ENCODE measurements at regions not wholly inside any gene's neighbourhood (a gene's known extent, or its start where the extent isn't known, plus 50 kb on each side); places are given as distances from the start of the nearest gene placed in this dataset.

DNA sequence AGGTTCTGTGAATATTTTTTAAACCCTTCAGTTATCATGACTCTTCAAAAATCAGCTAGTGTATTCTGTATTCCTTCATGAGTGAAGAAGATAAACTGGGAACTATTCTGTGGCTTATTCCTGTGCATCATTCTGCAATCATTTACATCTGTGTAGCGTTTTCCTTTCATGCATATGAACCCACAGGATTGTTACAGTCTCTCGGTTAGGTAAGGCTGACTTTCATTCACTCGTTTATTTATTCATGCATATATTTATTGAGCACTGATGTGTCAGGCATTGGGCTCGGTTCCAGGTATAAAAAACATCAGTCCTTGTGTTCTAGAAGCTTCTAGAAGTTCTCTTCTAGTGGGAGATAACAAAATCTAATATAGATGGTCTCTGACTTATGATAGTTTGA, 318.4 kb downstream of the MAN2A1 start (continued):
- TF ChIP-seq, protein P1, sequence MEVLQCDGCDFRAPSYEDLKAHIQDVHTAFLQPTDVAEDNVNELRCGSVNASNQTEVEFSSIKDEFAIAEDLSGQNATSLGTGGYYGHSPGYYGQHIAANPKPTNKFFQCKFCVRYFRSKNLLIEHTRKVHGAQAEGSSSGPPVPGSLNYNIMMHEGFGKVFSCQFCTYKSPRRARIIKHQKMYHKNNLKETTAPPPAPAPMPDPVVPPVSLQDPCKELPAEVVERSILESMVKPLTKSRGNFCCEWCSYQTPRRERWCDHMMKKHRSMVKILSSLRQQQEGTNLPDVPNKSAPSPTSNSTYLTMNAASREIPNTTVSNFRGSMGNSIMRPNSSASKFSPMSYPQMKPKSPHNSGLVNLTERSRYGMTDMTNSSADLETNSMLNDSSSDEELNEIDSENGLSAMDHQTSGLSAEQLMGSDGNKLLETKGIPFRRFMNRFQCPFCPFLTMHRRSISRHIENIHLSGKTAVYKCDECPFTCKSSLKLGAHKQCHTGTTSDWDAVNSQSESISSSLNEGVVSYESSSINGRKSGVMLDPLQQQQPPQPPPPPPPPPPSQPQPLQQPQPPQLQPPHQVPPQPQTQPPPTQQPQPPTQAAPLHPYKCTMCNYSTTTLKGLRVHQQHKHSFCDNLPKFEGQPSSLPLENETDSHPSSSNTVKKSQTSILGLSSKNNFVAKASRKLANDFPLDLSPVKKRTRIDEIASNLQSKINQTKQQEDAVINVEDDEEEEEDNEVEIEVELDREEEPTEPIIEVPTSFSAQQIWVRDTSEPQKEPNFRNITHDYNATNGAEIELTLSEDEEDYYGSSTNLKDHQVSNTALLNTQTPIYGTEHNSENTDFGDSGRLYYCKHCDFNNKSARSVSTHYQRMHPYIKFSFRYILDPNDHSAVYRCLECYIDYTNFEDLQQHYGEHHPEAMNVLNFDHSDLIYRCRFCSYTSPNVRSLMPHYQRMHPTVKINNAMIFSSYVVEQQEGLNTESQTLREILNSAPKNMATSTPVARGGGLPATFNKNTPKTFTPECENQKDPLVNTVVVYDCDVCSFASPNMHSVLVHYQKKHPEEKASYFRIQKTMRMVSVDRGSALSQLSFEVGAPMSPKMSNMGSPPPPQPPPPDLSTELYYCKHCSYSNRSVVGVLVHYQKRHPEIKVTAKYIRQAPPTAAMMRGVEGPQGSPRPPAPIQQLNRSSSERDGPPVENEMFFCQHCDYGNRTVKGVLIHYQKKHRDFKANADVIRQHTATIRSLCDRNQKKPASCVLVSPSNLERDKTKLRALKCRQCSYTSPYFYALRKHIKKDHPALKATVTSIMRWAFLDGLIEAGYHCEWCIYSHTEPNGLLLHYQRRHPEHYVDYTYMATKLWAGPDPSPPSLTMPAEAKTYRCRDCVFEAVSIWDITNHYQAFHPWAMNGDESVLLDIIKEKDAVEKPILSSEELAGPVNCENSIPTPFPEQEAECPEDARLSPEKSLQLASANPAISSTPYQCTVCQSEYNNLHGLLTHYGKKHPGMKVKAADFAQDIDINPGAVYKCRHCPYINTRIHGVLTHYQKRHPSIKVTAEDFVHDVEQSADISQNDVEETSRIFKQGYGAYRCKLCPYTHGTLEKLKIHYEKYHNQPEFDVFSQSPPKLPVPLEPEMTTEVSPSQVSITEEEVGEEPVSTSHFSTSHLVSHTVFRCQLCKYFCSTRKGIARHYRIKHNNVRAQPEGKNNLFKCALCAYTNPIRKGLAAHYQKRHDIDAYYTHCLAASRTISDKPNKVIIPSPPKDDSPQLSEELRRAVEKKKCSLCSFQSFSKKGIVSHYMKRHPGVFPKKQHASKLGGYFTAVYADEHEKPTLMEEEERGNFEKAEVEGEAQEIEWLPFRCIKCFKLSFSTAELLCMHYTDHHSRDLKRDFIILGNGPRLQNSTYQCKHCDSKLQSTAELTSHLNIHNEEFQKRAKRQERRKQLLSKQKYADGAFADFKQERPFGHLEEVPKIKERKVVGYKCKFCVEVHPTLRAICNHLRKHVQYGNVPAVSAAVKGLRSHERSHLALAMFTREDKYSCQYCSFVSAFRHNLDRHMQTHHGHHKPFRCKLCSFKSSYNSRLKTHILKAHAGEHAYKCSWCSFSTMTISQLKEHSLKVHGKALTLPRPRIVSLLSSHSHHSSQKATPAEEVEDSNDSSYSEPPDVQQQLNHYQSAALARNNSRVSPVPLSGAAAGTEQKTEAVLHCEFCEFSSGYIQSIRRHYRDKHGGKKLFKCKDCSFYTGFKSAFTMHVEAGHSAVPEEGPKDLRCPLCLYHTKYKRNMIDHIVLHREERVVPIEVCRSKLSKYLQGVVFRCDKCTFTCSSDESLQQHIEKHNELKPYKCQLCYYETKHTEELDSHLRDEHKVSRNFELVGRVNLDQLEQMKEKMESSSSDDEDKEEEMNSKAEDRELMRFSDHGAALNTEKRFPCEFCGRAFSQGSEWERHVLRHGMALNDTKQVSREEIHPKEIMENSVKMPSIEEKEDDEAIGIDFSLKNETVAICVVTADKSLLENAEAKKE (CRISPR knock-in tag; IDR thresholded peaks at IDR 0.05), result no peak

DNA sequence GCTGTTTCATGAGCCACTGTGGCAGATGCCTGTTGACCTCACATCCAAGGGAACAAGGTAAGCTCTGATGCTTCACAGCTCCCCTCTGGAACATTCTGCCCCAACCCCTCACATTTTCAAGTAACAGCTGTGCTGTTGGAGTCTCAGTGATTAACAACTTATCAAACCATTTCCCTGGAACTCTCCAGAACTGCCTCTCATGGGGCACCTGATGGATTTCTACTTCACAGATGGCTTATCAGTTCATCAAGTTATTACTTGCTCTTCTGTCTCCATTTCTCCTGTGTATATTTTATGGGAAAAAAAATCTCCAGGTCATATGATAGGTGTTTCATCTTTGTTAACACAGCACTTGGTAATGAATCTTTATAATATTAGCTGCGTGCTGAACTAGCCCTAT, 322.4 kb downstream of the MAN2A1 start:
- Histone ChIP-seq H4K20me1 (replicated peaks; ENCODE audit: insufficient read depth) (no peaks in the 10 kb centered on the region), H3K27me3 (ENCODE audit: insufficient read depth) (no peaks in the 10 kb centered on the region), H2AFZ (no peak overlapping the region), H3K4me2 (no peak overlapping the region), H3K4me3 (no peak overlapping the region), H3K9me2 (ENCODE audit: insufficient read depth) (0 out of 2 replicates have a peak, but pooled peaks cover 5% of the 10 kb centered on the region), H3K27ac (ENCODE audit: low read depth) (no peak overlapping the region), H3K36me3 (ENCODE audit: insufficient read depth) (no peaks in the 10 kb centered on the region), H3F3A (replicated peaks; ENCODE audit: low read depth) (no peaks in the 10 kb centered on the region), H3K4me1 (ENCODE audit: insufficient read depth) (no peaks in the 10 kb centered on the region), H3K79me2 (replicated peaks; ENCODE audit: insufficient read depth) (no peaks in the 10 kb centered on the region)
- H3K27me3 Mint-ChIP-seq (ENCODE audit: insufficient read depth, low read depth, poor library complexity), result no peaks in the 10 kb centered on the region
- no peak for ATAC-seq
- no peaks in the 10 kb centered on the region; the same call in 1 of the 3 replicates for H3K9me3 Mint-ChIP-seq
- H3K4me3 Mint-ChIP-seq, result no peak overlapping the region
- peaks cover 2% of the 10 kb centered on the region; the same call in 2 of the 3 replicates for H3K4me1 Mint-ChIP-seq
- H3K36me3 Mint-ChIP-seq (ENCODE audit: low read depth), result no peaks in the 10 kb centered on the region
- DNase-seq (ENCODE audit: low spot score), result no peak
- H3K27ac Mint-ChIP-seq, result no peak overlapping the region
- TF ChIP-seq, protein P2, sequence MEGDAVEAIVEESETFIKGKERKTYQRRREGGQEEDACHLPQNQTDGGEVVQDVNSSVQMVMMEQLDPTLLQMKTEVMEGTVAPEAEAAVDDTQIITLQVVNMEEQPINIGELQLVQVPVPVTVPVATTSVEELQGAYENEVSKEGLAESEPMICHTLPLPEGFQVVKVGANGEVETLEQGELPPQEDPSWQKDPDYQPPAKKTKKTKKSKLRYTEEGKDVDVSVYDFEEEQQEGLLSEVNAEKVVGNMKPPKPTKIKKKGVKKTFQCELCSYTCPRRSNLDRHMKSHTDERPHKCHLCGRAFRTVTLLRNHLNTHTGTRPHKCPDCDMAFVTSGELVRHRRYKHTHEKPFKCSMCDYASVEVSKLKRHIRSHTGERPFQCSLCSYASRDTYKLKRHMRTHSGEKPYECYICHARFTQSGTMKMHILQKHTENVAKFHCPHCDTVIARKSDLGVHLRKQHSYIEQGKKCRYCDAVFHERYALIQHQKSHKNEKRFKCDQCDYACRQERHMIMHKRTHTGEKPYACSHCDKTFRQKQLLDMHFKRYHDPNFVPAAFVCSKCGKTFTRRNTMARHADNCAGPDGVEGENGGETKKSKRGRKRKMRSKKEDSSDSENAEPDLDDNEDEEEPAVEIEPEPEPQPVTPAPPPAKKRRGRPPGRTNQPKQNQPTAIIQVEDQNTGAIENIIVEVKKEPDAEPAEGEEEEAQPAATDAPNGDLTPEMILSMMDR (conservative IDR thresholded peaks at IDR 0.05; ENCODE audit: low read depth in 2 of 2), result no peak
- TF ChIP-seq JUNB (IDR thresholded peaks at IDR 0.05; ENCODE audit: unreplicated experiment) (no peak), POLR2AphosphoS5 (IDR thresholded peaks at IDR 0.05; ENCODE audit: low read depth) (no peak), EZH2phosphoT487 (IDR thresholded peaks at IDR 0.05; ENCODE audit: unreplicated experiment) (no peak), NANOG (IDR thresholded peaks at IDR 0.05; ENCODE audit: borderline replicate concordance) (no peak), ZNF114 (CRISPR knock-in tag; IDR thresholded peaks at IDR 0.05) (no peak), EZH2 (IDR thresholded peaks at IDR 0.05; ENCODE audit: low read depth, unreplicated experiment) (no peak), STAT1 (IDR thresholded peaks at IDR 0.05; ENCODE audit: unreplicated experiment) (no peak), CREB1 (CRISPR knock-in tag; IDR thresholded peaks at IDR 0.05; ENCODE audit: low read depth) (no peak), ZNF331 (CRISPR knock-in tag; IDR thresholded peaks at IDR 0.05; ENCODE audit: low read depth) (no peak)
- TF ChIP-seq, protein P3, sequence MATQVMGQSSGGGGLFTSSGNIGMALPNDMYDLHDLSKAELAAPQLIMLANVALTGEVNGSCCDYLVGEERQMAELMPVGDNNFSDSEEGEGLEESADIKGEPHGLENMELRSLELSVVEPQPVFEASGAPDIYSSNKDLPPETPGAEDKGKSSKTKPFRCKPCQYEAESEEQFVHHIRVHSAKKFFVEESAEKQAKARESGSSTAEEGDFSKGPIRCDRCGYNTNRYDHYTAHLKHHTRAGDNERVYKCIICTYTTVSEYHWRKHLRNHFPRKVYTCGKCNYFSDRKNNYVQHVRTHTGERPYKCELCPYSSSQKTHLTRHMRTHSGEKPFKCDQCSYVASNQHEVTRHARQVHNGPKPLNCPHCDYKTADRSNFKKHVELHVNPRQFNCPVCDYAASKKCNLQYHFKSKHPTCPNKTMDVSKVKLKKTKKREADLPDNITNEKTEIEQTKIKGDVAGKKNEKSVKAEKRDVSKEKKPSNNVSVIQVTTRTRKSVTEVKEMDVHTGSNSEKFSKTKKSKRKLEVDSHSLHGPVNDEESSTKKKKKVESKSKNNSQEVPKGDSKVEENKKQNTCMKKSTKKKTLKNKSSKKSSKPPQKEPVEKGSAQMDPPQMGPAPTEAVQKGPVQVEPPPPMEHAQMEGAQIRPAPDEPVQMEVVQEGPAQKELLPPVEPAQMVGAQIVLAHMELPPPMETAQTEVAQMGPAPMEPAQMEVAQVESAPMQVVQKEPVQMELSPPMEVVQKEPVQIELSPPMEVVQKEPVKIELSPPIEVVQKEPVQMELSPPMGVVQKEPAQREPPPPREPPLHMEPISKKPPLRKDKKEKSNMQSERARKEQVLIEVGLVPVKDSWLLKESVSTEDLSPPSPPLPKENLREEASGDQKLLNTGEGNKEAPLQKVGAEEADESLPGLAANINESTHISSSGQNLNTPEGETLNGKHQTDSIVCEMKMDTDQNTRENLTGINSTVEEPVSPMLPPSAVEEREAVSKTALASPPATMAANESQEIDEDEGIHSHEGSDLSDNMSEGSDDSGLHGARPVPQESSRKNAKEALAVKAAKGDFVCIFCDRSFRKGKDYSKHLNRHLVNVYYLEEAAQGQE (IDR thresholded peaks at IDR 0.05; ENCODE audit: unreplicated experiment), result no peak

Measured in GM23338 (cell line).